Uterus (tissue), 3 donors: ENCODE measurements at regions not wholly inside any gene's neighbourhood (a gene's known extent, or its start where the extent isn't known, plus 50 kb on each side); places are given as distances from the start of the nearest gene placed in this dataset.

Source experiments
- DNase-seq, 2 donors: peaks; one replicate each; pipeline ENCODE4 v3.0.0-alpha.2; 2019 to 2020
- H3K27ac ChIP-seq, 2 donors: fragments of 200-600 bp; sonication (generic); 1 replicate in 1 of 2; 2 replicates in 1 of 2; pipeline ENCODE4 v1.5.1; 2016 to 2018
- H3K27me3 ChIP-seq, 2 donors: fragments of 200-600 bp; sonication (generic); one replicate each; pipeline ENCODE4 v1.5.1; 2018 to 2019; ENCODE audit warnings: control low read depth in 1 of 2
- H3K36me3 ChIP-seq, 2 donors: fragments of 200-600 bp; sonication (generic); one replicate each; pipeline ENCODE4 v1.5.1; 2019; ENCODE audit warnings: control low read depth in 1 of 2
- H3K4me1 ChIP-seq, 2 donors: fragments of 200-600 bp; sonication (generic); one replicate each; pipeline ENCODE4 v1.5.1; 2018 to 2019; ENCODE audit warnings: control low read depth in 1 of 2
- H3K4me3 ChIP-seq, 2 donors: fragments of 200-600 bp; sonication (generic); 1 replicate in 1 of 2; 2 replicates in 1 of 2; pipeline ENCODE4 v1.5.1; 2018 to 2019; ENCODE audit warnings: mild to moderate bottlenecking in 1 of 2
- H3K9me3 ChIP-seq, 2 donors: fragments of 200-600 bp; sonication (generic); one replicate each; pipeline ENCODE4 v1.5.1; 2019; ENCODE audit warnings: control low read depth in 1 of 2
- POLR2A ChIP-seq, 2 donors: fragments of 450-650 bp; IDR thresholded peaks; one replicate each; pipeline ENCODE4 v1.6.1; 2016; ENCODE audit warnings: antibody characterized with exemption in 2 of 2, mild to moderate bottlenecking in 1 of 2, moderate library complexity in 1 of 2
- intact Hi-C: fragments of 100-400 bp; cut with DNase I; formaldehyde crosslinking; loops from one replicate; pipeline ENCODE4 v1.15.1; 2023; ENCODE audit warnings: low total_unique reads
- TF ChIP-seq, protein P1 (sequence below), 4 experiments: fragments of 200-600 bp in 2 of 4; fragments of 450-650 bp in 2 of 4; sonication (generic) in 2 of 4; IDR thresholded peaks; one replicate each; pipeline ENCODE4 v1.5.1; 2016 to 2019; ENCODE audit warnings: antibody characterized with exemption in 4 of 4, mild to moderate bottlenecking in 2 of 4, moderate library complexity in 1 of 4
- donor health status: DM: yes; HTN: yes; CAD: no.

- Histone ChIP-seq H3K9me3 (no peaks in the 10 kb centered on the region), H3K27me3 (no peaks in the 10 kb centered on the region), H3K4me1 (no peaks in the 10 kb centered on the region), H3K36me3 (no peaks in the 10 kb centered on the region), H3K27ac (no peak overlapping the region), H3K4me3 (no peak overlapping the region)
- TF ChIP-seq, protein P1, sequence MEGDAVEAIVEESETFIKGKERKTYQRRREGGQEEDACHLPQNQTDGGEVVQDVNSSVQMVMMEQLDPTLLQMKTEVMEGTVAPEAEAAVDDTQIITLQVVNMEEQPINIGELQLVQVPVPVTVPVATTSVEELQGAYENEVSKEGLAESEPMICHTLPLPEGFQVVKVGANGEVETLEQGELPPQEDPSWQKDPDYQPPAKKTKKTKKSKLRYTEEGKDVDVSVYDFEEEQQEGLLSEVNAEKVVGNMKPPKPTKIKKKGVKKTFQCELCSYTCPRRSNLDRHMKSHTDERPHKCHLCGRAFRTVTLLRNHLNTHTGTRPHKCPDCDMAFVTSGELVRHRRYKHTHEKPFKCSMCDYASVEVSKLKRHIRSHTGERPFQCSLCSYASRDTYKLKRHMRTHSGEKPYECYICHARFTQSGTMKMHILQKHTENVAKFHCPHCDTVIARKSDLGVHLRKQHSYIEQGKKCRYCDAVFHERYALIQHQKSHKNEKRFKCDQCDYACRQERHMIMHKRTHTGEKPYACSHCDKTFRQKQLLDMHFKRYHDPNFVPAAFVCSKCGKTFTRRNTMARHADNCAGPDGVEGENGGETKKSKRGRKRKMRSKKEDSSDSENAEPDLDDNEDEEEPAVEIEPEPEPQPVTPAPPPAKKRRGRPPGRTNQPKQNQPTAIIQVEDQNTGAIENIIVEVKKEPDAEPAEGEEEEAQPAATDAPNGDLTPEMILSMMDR (IDR thresholded peaks at IDR 0.05): no peak
- TF ChIP-seq POLR2A (IDR thresholded peaks at IDR 0.05): no peak
- intact Hi-C loops: no loop called here
- DNase-seq: no peak
Observed at GRCh38 chr9:96159596-96159995, 142.4 kb downstream of the HSD17B3 start.

DNA sequence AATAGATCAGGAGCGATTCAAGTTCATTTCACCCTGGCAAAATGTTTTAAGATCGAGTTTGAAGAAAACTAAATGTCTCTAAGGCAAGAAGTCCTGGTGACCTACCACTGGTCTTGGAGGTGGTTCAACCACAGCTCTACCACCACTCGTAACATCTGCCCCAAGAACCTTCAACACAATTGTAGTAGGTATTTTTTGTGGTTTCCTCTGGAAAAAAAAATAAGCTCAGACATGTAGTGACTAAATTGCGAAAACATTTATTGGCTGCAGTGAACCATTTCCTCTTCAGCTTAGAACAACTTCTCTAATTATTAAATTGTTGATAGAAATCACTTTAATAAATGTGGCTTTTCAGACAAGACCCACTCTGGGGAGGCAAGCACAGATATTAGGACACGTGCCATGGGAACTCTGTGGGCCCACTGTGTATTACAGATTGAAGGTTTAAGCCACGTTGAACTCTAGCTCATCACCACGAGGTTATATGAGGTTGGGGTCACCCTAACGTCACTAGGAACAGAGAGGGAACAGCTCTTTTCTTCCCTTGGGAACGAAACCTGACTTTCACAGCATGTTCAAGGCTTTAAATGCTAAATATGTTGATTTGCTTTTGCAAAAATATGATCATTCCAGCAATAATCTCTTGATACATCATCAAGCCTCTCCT is 142.9 kb downstream of the HSD17B3 start:
- DNase-seq: no peak

DNA sequence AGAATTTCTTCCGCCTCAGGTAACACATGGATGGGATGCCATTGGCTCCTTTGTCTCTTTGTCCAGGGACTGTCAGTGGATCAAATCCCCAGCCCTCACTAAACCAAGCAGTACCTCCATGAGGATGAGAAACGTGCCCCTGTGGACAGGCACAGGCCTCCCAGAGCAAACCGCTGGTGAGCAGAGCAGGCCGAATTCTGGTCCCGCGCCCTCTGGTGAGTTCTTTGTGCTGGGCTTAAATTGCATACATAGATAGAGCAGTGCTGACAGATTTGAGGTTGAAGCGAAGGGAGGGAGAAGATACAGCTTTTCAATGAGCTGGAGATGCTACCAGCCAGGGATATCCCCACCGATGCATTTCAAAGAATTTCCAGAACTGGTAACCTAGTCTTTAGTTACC is 143.8 kb downstream of the HSD17B3 start:
- H3K27ac ChIP-seq: no peak overlapping the region
- no peaks in the 10 kb centered on the region for H3K9me3 ChIP-seq
- intact Hi-C loops: no loop called here
- H3K36me3 ChIP-seq: no peaks in the 10 kb centered on the region
- H3K27me3 ChIP-seq: no peaks in the 10 kb centered on the region
- no peaks in the 10 kb centered on the region for H3K4me1 ChIP-seq
- no peak for DNase-seq
- TF ChIP-seq, protein P1 (IDR thresholded peaks at IDR 0.05): no peak
- TF ChIP-seq POLR2A (IDR thresholded peaks at IDR 0.05): no peak
- no peak overlapping the region for H3K4me3 ChIP-seq

More for the DNA sequence above, 142.9 kb downstream of the HSD17B3 start:
- Histone ChIP-seq H3K27ac (no peak overlapping the region), H3K4me1 (no peaks in the 10 kb centered on the region), H3K4me3 (no peak overlapping the region), H3K36me3 (no peaks in the 10 kb centered on the region), H3K27me3 (no peaks in the 10 kb centered on the region), H3K9me3 (no peaks in the 10 kb centered on the region)
- TF ChIP-seq, protein P1 (IDR thresholded peaks at IDR 0.05): no peak
- no peak for TF ChIP-seq POLR2A (IDR thresholded peaks at IDR 0.05)
- intact Hi-C loops: no loop called here

GRCh38 chr9:96157675-96158074 is 144.3 kb downstream of the HSD17B3 start:
- DNase-seq: no peak
- Histone ChIP-seq H3K36me3 (no peaks in the 10 kb centered on the region), H3K4me1 (no peaks in the 10 kb centered on the region), H3K27ac (no peak overlapping the region), H3K4me3 (no peak overlapping the region), H3K27me3 (no peaks in the 10 kb centered on the region), H3K9me3 (no peaks in the 10 kb centered on the region)
- intact Hi-C loops: no loop called here
- TF ChIP-seq, protein P1 (IDR thresholded peaks at IDR 0.05): no peak
- no peak for TF ChIP-seq POLR2A (IDR thresholded peaks at IDR 0.05)

GRCh38 chr9:96156171-96156974 is 145.6 kb downstream of the HSD17B3 start:
- no peaks in the 10 kb centered on the region for H3K27me3 ChIP-seq
- TF ChIP-seq, protein P1 (IDR thresholded peaks at IDR 0.05): no peak
- TF ChIP-seq POLR2A (IDR thresholded peaks at IDR 0.05): no peak
- no peak overlapping the region for H3K4me3 ChIP-seq
- H3K27ac ChIP-seq: no peak overlapping the region
- DNase-seq: no peak
- H3K36me3 ChIP-seq: no peaks in the 10 kb centered on the region
- H3K9me3 ChIP-seq: no peaks in the 10 kb centered on the region
- H3K4me1 ChIP-seq: no peaks in the 10 kb centered on the region
- intact Hi-C loops: no loop called here
